ENCODE measurements at regions not wholly inside any gene's neighbourhood (a gene's known extent, or its start where the extent isn't known, plus 50 kb on each side); places are given as distances from the start of the nearest gene placed in this dataset.

DNA sequence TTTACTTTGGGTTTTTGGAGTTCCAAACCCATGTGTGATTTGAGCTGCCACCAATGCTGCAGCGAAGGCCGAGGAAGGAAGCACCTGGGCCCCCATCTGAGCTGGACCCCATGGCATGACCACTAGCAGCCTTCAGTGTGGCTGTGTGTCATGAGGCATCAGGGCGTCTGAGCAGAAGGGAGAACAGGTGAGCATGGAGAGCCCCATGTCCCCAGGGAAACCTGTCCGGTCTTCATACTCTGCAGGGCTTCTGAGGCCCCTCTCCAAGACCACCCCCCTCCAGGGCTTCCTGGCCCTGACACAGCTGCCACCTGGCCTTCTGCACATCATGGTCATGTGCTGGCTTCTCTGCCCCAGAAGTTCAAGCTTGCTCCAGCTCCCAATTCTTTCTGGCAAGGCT lies 169.1 kb upstream of the CST7 start:
- TF ChIP-seq FOXA1 (IDR thresholded peaks at IDR 0.05; ENCODE audit: borderline replicate concordance): no peak
- TF ChIP-seq, protein P1, sequence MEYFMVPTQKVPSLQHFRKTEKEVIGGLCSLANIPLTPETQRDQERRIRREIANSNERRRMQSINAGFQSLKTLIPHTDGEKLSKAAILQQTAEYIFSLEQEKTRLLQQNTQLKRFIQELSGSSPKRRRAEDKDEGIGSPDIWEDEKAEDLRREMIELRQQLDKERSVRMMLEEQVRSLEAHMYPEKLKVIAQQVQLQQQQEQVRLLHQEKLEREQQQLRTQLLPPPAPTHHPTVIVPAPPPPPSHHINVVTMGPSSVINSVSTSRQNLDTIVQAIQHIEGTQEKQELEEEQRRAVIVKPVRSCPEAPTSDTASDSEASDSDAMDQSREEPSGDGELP (CRISPR knock-in tag; IDR thresholded peaks at IDR 0.05; ENCODE audit: borderline replicate concordance): no peak
